Skin epidermis (tissue), 12 donors: ENCODE measurements at regions not wholly inside any gene's neighbourhood (a gene's known extent, or its start where the extent isn't known, plus 50 kb on each side); places are given as distances from the start of the nearest gene placed in this dataset.

Experiments
- H3K27ac ChIP-seq, 21 experiments: fragments of 200-600 bp; sonication (generic) in 11 of 21; one replicate each; pipeline ENCODE4 v1.5.0; 2020; ENCODE audit warnings: mild to moderate bottlenecking in 3 of 21, inconsistent platforms in 2 of 21, moderate library complexity in 2 of 21
- H3K4me3 ChIP-seq, 7 experiments: fragments of 200-600 bp; sonication (generic) in 2 of 7; one replicate each; pipeline ENCODE4 v1.5.0; 2020; ENCODE audit warnings: inconsistent platforms in 2 of 7, mild to moderate bottlenecking in 2 of 7, moderate library complexity in 1 of 7

- Histone ChIP-seq H3K27ac (no peak overlapping the region), H3K4me3 (no peak overlapping the region)
Measured at GRCh38 chr12:13606290-13606689, 375.1 kb downstream of the GRIN2B start.

- no peak overlapping the region for H3K4me3 ChIP-seq
- no peak overlapping the region for H3K27ac ChIP-seq
Measured at GRCh38 chr12:13603953-13604352, 377.4 kb downstream of the GRIN2B start.

- H3K27ac ChIP-seq, result no peak overlapping the region
- no peak overlapping the region for H3K4me3 ChIP-seq
Measured at GRCh38 chr12:13602172-13602571, 379.2 kb downstream of the GRIN2B start.

GRCh38 chr12:13599176-13599575, 382.2 kb downstream of the GRIN2B start:
- Histone ChIP-seq H3K27ac (no peak overlapping the region), H3K4me3 (no peak overlapping the region)

GRCh38 chr12:13597837-13598236, 383.6 kb downstream of the GRIN2B start:
- Histone ChIP-seq H3K27ac (no peak overlapping the region), H3K4me3 (no peak overlapping the region)

GRCh38 chr12:13597166-13597565, 384.2 kb downstream of the GRIN2B start:
- Histone ChIP-seq H3K27ac (no peak overlapping the region), H3K4me3 (no peak overlapping the region)

GRCh38 chr12:13596714-13597113, 384.7 kb downstream of the GRIN2B start:
- Histone ChIP-seq H3K27ac (no peak overlapping the region), H3K4me3 (no peak overlapping the region)

GRCh38 chr12:13595536-13596443, 385.6 kb downstream of the GRIN2B start:
- Histone ChIP-seq H3K27ac (no peak overlapping the region), H3K4me3 (no peak overlapping the region)

GRCh38 chr12:13594731-13595514, 386.5 kb downstream of the GRIN2B start:
- no peak overlapping the region for H3K27ac ChIP-seq

GRCh38 chr12:13592063-13592942, 389.1 kb downstream of the GRIN2B start:
- no peak overlapping the region for H3K27ac ChIP-seq
- H3K4me3 ChIP-seq, result no peak overlapping the region

More at GRCh38 chr12:13594731-13595514, 386.5 kb downstream of the GRIN2B start:
- no peak overlapping the region for H3K4me3 ChIP-seq

GRCh38 chr12:13591488-13591887, 389.9 kb downstream of the GRIN2B start:
- H3K27ac ChIP-seq, result no peak overlapping the region
- no peak overlapping the region for H3K4me3 ChIP-seq

GRCh38 chr12:13591059-13591458, 390.3 kb downstream of the GRIN2B start:
- no peak overlapping the region for H3K4me3 ChIP-seq
- no peak overlapping the region for H3K27ac ChIP-seq

- no peak overlapping the region for H3K4me3 ChIP-seq
- H3K27ac ChIP-seq, result no peak overlapping the region
Measured at GRCh38 chr12:13588574-13588973, 392.0 kb downstream of the EMP1 start.

- H3K4me3 ChIP-seq, result no peak overlapping the region
- H3K27ac ChIP-seq, result no peak overlapping the region
Measured at GRCh38 chr12:13587721-13588390, 391.3 kb downstream of the EMP1 start.

GRCh38 chr12:13586361-13586760, 389.8 kb downstream of the EMP1 start:
- no peak overlapping the region for H3K4me3 ChIP-seq

GRCh38 chr12:13584541-13584940, 388.0 kb downstream of the EMP1 start:
- no peak overlapping the region for H3K4me3 ChIP-seq
- H3K27ac ChIP-seq, result no peak overlapping the region

More at GRCh38 chr12:13586361-13586760, 389.8 kb downstream of the EMP1 start:
- H3K27ac ChIP-seq, result no peak overlapping the region

GRCh38 chr12:13583630-13584029, 387.1 kb downstream of the EMP1 start:
- Histone ChIP-seq H3K4me3 (no peak overlapping the region), H3K27ac (no peak overlapping the region)

- H3K27ac ChIP-seq, result no peak overlapping the region
- H3K4me3 ChIP-seq, result no peak overlapping the region
Measured at GRCh38 chr12:13582421-13582820, 385.9 kb downstream of the EMP1 start.

- Histone ChIP-seq H3K4me3 (no peak overlapping the region), H3K27ac (no peak overlapping the region)
Measured at GRCh38 chr12:13581031-13581430, 384.5 kb downstream of the EMP1 start.
